ENCODE measurements at regions not wholly inside any gene's neighbourhood (a gene's known extent, or its start where the extent isn't known, plus 50 kb on each side); places are given as distances from the start of the nearest gene placed in this dataset.

GRCh38 chr14:65906344-65906743 is 493.8 kb downstream of the FUT8 start:
- H3K4me1 ChIP-seq (ENCODE audit: low read depth, poor library complexity, severe bottlenecking), result no peaks in the 10 kb centered on the region
- H2AFZ ChIP-seq (ENCODE audit: low read depth), result no peak overlapping the region
- no peak overlapping the region for H3K4me3 ChIP-seq (IDR thresholded peaks at IDR 0.05; ENCODE audit: insufficient read depth, low read depth, low read length)
- no peak overlapping the region for H3K4me2 ChIP-seq
- H3K9ac ChIP-seq, result no peak overlapping the region
- H4K20me1 ChIP-seq (ENCODE audit: insufficient read depth), result no peaks in the 10 kb centered on the region
- no peaks in the 10 kb centered on the region for H3K36me3 ChIP-seq (ENCODE audit: insufficient read depth)
- no peaks in the 10 kb centered on the region for H3K27me3 ChIP-seq (ENCODE audit: insufficient read depth, low read depth)
- TF ChIP-seq, protein P1, sequence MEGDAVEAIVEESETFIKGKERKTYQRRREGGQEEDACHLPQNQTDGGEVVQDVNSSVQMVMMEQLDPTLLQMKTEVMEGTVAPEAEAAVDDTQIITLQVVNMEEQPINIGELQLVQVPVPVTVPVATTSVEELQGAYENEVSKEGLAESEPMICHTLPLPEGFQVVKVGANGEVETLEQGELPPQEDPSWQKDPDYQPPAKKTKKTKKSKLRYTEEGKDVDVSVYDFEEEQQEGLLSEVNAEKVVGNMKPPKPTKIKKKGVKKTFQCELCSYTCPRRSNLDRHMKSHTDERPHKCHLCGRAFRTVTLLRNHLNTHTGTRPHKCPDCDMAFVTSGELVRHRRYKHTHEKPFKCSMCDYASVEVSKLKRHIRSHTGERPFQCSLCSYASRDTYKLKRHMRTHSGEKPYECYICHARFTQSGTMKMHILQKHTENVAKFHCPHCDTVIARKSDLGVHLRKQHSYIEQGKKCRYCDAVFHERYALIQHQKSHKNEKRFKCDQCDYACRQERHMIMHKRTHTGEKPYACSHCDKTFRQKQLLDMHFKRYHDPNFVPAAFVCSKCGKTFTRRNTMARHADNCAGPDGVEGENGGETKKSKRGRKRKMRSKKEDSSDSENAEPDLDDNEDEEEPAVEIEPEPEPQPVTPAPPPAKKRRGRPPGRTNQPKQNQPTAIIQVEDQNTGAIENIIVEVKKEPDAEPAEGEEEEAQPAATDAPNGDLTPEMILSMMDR (conservative IDR thresholded peaks at IDR 0.05; ENCODE audit: low read depth, low read length), result no peak
- H3K27ac ChIP-seq, result no peak overlapping the region
- H3K79me2 ChIP-seq (ENCODE audit: insufficient read depth, low read depth), result no peaks in the 10 kb centered on the region

DNA sequence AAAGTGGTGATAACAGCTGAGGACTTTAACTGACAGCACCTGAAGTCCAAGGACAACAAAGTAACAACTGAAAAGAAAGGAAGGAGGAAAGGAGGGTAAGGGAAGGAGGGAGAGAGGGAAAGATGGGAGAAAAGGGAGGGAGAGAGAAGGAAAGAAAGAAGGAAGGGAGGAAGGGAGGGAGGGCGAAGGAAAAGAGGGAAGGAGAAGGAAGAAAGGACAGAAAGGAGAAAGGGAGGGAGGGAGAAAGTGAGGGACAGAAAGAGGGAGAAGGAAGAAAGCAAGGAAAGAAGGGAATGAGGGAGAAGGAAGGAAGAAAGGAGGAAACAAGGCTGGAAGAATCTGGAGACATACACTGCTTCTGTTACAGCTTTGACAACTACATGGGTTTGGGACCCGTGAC is 494.4 kb downstream of the FUT8 start:
- TF ChIP-seq, protein P1 (conservative IDR thresholded peaks at IDR 0.05; ENCODE audit: low read depth, low read length), result no peak
- no peaks in the 10 kb centered on the region for H3K4me1 ChIP-seq (ENCODE audit: low read depth, poor library complexity, severe bottlenecking)
- H4K20me1 ChIP-seq (ENCODE audit: insufficient read depth), result no peaks in the 10 kb centered on the region
- H3K4me3 ChIP-seq (IDR thresholded peaks at IDR 0.05; ENCODE audit: insufficient read depth, low read depth, low read length), result no peak overlapping the region
- no peak overlapping the region for H3K4me2 ChIP-seq
- H2AFZ ChIP-seq (ENCODE audit: low read depth), result no peak overlapping the region
- no peaks in the 10 kb centered on the region for H3K79me2 ChIP-seq (ENCODE audit: insufficient read depth, low read depth)
- no peaks in the 10 kb centered on the region for H3K27me3 ChIP-seq (ENCODE audit: insufficient read depth, low read depth)
- no peak overlapping the region for H3K9ac ChIP-seq
- no peak overlapping the region for H3K27ac ChIP-seq
- no peaks in the 10 kb centered on the region for H3K36me3 ChIP-seq (ENCODE audit: insufficient read depth)

DNA sequence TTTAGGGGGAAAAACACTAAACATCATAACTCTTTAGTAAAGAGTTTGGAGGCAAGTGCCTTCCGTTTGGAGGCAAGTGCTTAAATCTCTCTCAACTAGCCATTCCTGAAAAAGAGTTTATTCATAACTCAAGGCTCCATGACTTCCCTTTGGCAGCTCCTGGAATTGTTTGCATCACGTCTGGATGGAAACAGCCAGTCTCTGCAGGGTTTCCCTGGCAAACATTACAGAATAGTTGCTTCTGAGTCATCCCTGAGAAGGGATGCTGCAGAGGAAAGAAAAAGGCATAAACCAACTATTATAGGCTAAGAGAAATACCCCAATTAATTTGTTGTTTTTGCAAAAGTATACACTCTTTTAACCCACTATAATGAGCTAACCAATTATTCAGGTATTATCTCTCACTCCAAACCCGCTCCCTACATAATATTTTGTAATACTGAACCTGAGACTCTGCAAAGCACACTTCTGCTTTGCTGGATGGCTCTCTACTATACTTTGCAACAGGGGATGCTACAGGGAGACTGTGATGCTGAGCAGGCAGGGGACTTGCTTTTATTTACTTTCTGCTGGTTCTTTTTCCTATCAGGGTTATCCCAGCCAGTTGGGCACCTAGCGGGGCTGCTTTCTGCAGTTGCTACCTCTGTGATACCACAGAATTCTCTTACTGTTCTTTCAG is 497.7 kb downstream of the FUT8 start:
- H3K4me1 ChIP-seq (ENCODE audit: low read depth, poor library complexity, severe bottlenecking), result no peaks in the 10 kb centered on the region
- no peak overlapping the region for H3K27ac ChIP-seq
- no peak overlapping the region for H3K9ac ChIP-seq
- no peaks in the 10 kb centered on the region for H3K27me3 ChIP-seq (ENCODE audit: insufficient read depth, low read depth)
- no peaks in the 10 kb centered on the region for H3K79me2 ChIP-seq (ENCODE audit: insufficient read depth, low read depth)
- no peak overlapping the region for H2AFZ ChIP-seq (ENCODE audit: low read depth)
- no peaks in the 10 kb centered on the region for H3K36me3 ChIP-seq (ENCODE audit: insufficient read depth)
- H3K4me2 ChIP-seq, result no peak overlapping the region
- no peaks in the 10 kb centered on the region for H4K20me1 ChIP-seq (ENCODE audit: insufficient read depth)
- TF ChIP-seq, protein P1 (conservative IDR thresholded peaks at IDR 0.05; ENCODE audit: low read depth, low read length), result no peak
- H3K4me3 ChIP-seq (IDR thresholded peaks at IDR 0.05; ENCODE audit: insufficient read depth, low read depth, low read length), result no peak overlapping the region

- Histone ChIP-seq H3K27me3 (ENCODE audit: insufficient read depth, low read depth) (no peaks in the 10 kb centered on the region), H3K9ac (no peak overlapping the region), H3K79me2 (ENCODE audit: insufficient read depth, low read depth) (no peaks in the 10 kb centered on the region), H3K4me1 (ENCODE audit: low read depth, poor library complexity, severe bottlenecking) (no peaks in the 10 kb centered on the region), H3K4me3 (IDR thresholded peaks at IDR 0.05; ENCODE audit: insufficient read depth, low read depth, low read length) (no peak overlapping the region), H3K4me2 (no peak overlapping the region), H4K20me1 (ENCODE audit: insufficient read depth) (no peaks in the 10 kb centered on the region), H2AFZ (ENCODE audit: low read depth) (no peak overlapping the region), H3K27ac (no peak overlapping the region), H3K36me3 (ENCODE audit: insufficient read depth) (no peaks in the 10 kb centered on the region)
- TF ChIP-seq, protein P1 (conservative IDR thresholded peaks at IDR 0.05; ENCODE audit: low read depth, low read length), result no peak
These were observed 502.6 kb downstream of the FUT8 start for GRCh38 chr14:65915125-65915524.

All from KMS-11 (cell line).